Liver (tissue), 8 donors: ENCODE measurements at regions not wholly inside any gene's neighbourhood (a gene's known extent, or its start where the extent isn't known, plus 50 kb on each side); places are given as distances from the start of the nearest gene placed in this dataset.

Experiments
- DNase-seq: peaks from one replicate; pipeline ENCODE4 v3.0.0-alpha.2; 2017; ENCODE audit warnings: low spot score
- H3K27ac ChIP-seq, 2 donors: one replicate each; pipeline ENCODE4 v1.7.0; 2013; ENCODE audit warnings: inconsistent platforms in 2 of 2, low read length in 2 of 2, control low read depth in 1 of 2, low read depth in 1 of 2, mild to moderate bottlenecking in 1 of 2
- H3K27me3 ChIP-seq, 4 donors: one replicate each; pipeline versions ENCODE4 v1.6.1 to v1.7.0; 2013; ENCODE audit warnings: low read length in 3 of 4, inconsistent platforms in 1 of 4, mild to moderate bottlenecking in 1 of 4, moderate library complexity in 1 of 4; ENCODE audit not compliant: control insufficient read depth in 4 of 4, insufficient read depth in 4 of 4
- H3K36me3 ChIP-seq, 4 donors: one replicate each; pipeline versions ENCODE4 v1.6.1 to v1.7.0; 2013; ENCODE audit warnings: low read length in 3 of 4, mild to moderate bottlenecking in 3 of 4, low read depth in 1 of 4, moderate library complexity in 1 of 4; ENCODE audit not compliant: control insufficient read depth in 4 of 4, insufficient read depth in 3 of 4
- H3K4me1 ChIP-seq, 4 donors: one replicate each; pipeline versions ENCODE4 v1.6.1 to v1.7.0; 2013; ENCODE audit warnings: low read length in 3 of 4, mild to moderate bottlenecking in 3 of 4, moderate library complexity in 1 of 4; ENCODE audit not compliant: control insufficient read depth in 4 of 4, insufficient read depth in 4 of 4
- H3K4me3 ChIP-seq, 3 donors: one replicate each; pipeline versions ENCODE4 v1.6.1 to v1.7.0; 2013; ENCODE audit warnings: low read length in 3 of 3, control low read depth in 1 of 3, low read depth in 1 of 3, mild to moderate bottlenecking in 1 of 3
- H3K9ac ChIP-seq, 2 donors: one replicate each; pipeline ENCODE4 v1.7.0; 2013; ENCODE audit warnings: low read length in 2 of 2, mild to moderate bottlenecking in 2 of 2, moderate library complexity in 2 of 2, control low read depth in 1 of 2, low read depth in 1 of 2
- H3K9me3 ChIP-seq, 4 donors: one replicate each; pipeline versions ENCODE4 v1.6.1 to v1.7.0; 2013; ENCODE audit warnings: low read length in 3 of 4; ENCODE audit not compliant: control insufficient read depth in 4 of 4
- EGR1 ChIP-seq, 2 donors: IDR thresholded peaks; 2 replicates each; pipeline ENCODE4 v1.6.1; 2016 to 2018; ENCODE audit warnings: antibody characterized with exemption in 2 of 2, low read depth in 2 of 2
- FOXA1 ChIP-seq: IDR thresholded peaks from 2 replicates; pipeline ENCODE4 v1.6.1; 2016; ENCODE audit warnings: antibody characterized with exemption
- FOXA2 ChIP-seq: IDR thresholded peaks from 2 replicates; pipeline ENCODE4 v1.6.1; 2016; ENCODE audit warnings: antibody characterized with exemption
- GABPA ChIP-seq, 2 donors: IDR thresholded peaks in 1 of 2; conservative IDR thresholded peaks in 1 of 2; 2 replicates each; pipeline ENCODE4 v1.6.1; 2016; ENCODE audit warnings: antibody characterized with exemption in 2 of 2, mild to moderate bottlenecking in 1 of 2, moderate library complexity in 1 of 2
- HNF4A ChIP-seq, 2 donors: conservative IDR thresholded peaks; 2 replicates each; pipeline ENCODE4 v1.6.1; 2016; ENCODE audit warnings: antibody characterized with exemption in 2 of 2, mild to moderate bottlenecking in 2 of 2
- HNF4G ChIP-seq: IDR thresholded peaks from 2 replicates; pipeline ENCODE4 v1.6.1; 2016; ENCODE audit warnings: antibody characterized with exemption
- NR2F2 ChIP-seq: IDR thresholded peaks from 2 replicates; pipeline ENCODE4 v1.6.1; 2016; ENCODE audit warnings: antibody characterized with exemption
- RXRA ChIP-seq, 2 donors: IDR thresholded peaks; 2 replicates each; pipeline ENCODE4 v1.6.1; 2017 to 2018; ENCODE audit warnings: antibody characterized with exemption in 2 of 2, mild to moderate bottlenecking in 1 of 2
- SP1 ChIP-seq: IDR thresholded peaks from 2 replicates; pipeline ENCODE4 v1.6.1; 2018; ENCODE audit warnings: antibody characterized with exemption, mild to moderate bottlenecking
- TAF1 ChIP-seq: conservative IDR thresholded peaks from 2 replicates; pipeline ENCODE4 v1.6.1; 2016; ENCODE audit warnings: antibody characterized with exemption, mild to moderate bottlenecking
- YY1 ChIP-seq: IDR thresholded peaks from 2 replicates; pipeline ENCODE4 v1.6.1; 2016; ENCODE audit warnings: antibody characterized with exemption, mild to moderate bottlenecking
- WGBS: extraction: QIAGEN DNeasy Blood & Tissue Kit; methylation state at CpG from one replicate; pipeline ENCODE4 v1.1.7; 2013; 5-methylcytosine and 5-hydroxymethylcytosine counted together
- TF ChIP-seq, protein P1 (sequence below): IDR thresholded peaks from 2 replicates; pipeline ENCODE4 v1.6.1; 2016; ENCODE audit warnings: antibody characterized with exemption
- TF ChIP-seq, protein P2 (sequence below): fragments of 150-350 bp; IDR thresholded peaks from 2 replicates; pipeline ENCODE4 v1.5.1; 2017; ENCODE audit warnings: improper control_type of control experiment, low read depth, low read length; ENCODE audit not compliant: missing input control
- TF ChIP-seq, protein P3 (sequence below): IDR thresholded peaks from 2 replicates; pipeline ENCODE4 v1.6.1; 2016; ENCODE audit warnings: antibody characterized with exemption, mild to moderate bottlenecking
- donor health status: healthy.
- donor health status: healthy.
- donor health status: healthy.
- donor health status: healthy.
- donor health status: healthy.

DNA sequence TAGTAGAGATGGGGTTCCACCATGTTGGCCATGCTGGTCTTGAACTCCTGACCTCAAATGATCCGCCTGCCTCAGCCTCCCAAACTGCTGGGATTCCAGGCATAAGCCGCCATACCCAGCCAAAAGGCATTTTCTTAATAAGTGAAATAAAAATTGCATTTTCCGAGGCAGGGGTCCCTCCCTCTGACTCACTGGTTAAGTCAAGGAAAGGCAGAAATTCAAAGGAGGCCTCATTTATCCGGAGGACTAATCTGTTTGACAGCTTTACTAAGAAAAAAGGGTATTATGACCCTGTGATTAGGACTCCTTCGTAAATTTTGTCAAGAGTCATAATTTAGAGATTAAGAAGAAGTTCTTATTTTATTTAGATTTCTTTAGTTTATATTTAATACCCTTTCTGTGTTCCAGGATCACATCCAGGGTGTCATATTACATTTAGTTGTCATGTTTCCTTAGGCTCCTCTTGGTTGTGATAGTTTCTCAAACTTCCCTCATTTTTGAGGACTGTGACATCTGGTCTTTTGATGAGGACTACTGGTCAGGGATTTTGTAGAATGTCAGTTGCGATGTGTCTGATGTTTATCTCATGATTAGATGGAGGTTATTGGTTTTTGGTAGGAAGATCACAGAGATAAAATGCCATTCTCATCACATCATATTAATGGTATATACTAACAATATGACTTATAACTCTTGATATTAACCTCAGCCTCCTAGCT lies 753.7 kb upstream of the AMOT start:
- no peaks in the 10 kb centered on the region for H3K9me3 ChIP-seq
- TF ChIP-seq TAF1, result no peak
- no peak for TF ChIP-seq EGR1 (IDR thresholded peaks at IDR 0.05; ENCODE audit: low read depth in 2 of 2)
- no peak for TF ChIP-seq NR2F2
- no peak for TF ChIP-seq FOXA2
- TF ChIP-seq FOXA1, result no peak
- TF ChIP-seq GABPA (IDR thresholded peaks at IDR 0.05 in 1 of 2, conservative IDR thresholded peaks at IDR 0.05 in 1 of 2), result no peak
- TF ChIP-seq, protein P1, sequence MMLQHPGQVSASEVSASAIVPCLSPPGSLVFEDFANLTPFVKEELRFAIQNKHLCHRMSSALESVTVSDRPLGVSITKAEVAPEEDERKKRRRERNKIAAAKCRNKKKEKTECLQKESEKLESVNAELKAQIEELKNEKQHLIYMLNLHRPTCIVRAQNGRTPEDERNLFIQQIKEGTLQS, result no peak
- no peak for TF ChIP-seq SP1
- TF ChIP-seq, protein P2, sequence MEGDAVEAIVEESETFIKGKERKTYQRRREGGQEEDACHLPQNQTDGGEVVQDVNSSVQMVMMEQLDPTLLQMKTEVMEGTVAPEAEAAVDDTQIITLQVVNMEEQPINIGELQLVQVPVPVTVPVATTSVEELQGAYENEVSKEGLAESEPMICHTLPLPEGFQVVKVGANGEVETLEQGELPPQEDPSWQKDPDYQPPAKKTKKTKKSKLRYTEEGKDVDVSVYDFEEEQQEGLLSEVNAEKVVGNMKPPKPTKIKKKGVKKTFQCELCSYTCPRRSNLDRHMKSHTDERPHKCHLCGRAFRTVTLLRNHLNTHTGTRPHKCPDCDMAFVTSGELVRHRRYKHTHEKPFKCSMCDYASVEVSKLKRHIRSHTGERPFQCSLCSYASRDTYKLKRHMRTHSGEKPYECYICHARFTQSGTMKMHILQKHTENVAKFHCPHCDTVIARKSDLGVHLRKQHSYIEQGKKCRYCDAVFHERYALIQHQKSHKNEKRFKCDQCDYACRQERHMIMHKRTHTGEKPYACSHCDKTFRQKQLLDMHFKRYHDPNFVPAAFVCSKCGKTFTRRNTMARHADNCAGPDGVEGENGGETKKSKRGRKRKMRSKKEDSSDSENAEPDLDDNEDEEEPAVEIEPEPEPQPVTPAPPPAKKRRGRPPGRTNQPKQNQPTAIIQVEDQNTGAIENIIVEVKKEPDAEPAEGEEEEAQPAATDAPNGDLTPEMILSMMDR, result no peak
- no peak for TF ChIP-seq RXRA (IDR thresholded peaks at IDR 0.05)
- TF ChIP-seq, protein P3, sequence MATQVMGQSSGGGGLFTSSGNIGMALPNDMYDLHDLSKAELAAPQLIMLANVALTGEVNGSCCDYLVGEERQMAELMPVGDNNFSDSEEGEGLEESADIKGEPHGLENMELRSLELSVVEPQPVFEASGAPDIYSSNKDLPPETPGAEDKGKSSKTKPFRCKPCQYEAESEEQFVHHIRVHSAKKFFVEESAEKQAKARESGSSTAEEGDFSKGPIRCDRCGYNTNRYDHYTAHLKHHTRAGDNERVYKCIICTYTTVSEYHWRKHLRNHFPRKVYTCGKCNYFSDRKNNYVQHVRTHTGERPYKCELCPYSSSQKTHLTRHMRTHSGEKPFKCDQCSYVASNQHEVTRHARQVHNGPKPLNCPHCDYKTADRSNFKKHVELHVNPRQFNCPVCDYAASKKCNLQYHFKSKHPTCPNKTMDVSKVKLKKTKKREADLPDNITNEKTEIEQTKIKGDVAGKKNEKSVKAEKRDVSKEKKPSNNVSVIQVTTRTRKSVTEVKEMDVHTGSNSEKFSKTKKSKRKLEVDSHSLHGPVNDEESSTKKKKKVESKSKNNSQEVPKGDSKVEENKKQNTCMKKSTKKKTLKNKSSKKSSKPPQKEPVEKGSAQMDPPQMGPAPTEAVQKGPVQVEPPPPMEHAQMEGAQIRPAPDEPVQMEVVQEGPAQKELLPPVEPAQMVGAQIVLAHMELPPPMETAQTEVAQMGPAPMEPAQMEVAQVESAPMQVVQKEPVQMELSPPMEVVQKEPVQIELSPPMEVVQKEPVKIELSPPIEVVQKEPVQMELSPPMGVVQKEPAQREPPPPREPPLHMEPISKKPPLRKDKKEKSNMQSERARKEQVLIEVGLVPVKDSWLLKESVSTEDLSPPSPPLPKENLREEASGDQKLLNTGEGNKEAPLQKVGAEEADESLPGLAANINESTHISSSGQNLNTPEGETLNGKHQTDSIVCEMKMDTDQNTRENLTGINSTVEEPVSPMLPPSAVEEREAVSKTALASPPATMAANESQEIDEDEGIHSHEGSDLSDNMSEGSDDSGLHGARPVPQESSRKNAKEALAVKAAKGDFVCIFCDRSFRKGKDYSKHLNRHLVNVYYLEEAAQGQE, result no peak
- no peak for TF ChIP-seq HNF4G
- no peak for TF ChIP-seq YY1
- no peak overlapping the region for H3K27ac ChIP-seq
- H3K36me3 ChIP-seq, result no peaks in the 10 kb centered on the region
- DNase-seq, result no peak
- H3K4me3 ChIP-seq, result no peak overlapping the region
- H3K27me3 ChIP-seq, result no peaks in the 10 kb centered on the region
- no peak overlapping the region for H3K9ac ChIP-seq
- 83% methylated on average over 6 of the region's 6 CpGs for WGBS
- H3K4me1 ChIP-seq, result no peaks in the 10 kb centered on the region

DNA sequence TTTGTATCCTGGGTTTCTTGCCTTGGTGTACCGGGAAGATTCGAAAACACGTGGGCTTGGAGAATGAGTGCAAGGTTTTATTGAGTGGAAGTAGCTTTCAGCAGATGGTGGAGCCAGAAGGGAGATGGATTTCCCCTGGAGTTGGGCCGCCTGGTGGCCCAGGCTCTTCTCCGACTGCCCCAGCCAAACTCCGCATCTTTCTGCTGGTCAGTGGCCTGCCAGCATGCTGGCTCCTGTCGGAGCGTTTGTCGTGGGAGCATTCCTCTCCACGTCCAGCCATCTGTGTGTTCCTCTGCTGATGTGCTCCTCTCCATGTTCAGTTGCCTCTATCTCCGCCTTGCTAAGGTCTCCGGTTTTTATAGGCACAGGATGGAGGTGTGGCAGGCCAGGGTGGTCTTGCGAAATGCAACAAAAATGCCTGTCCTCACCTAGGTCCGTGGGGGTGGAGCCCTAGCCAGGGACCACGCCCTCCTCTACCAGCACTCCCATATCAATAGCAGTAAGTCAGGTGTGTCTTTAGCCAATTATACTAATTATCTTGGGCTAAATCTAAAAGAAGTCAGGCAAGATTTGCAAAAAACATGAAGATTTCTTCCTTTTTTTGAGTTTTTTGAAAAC lies 745.8 kb upstream of the AMOT start:
- Histone ChIP-seq H3K36me3 (no peaks in the 10 kb centered on the region), H3K9ac (no peak overlapping the region), H3K4me1 (no peaks in the 10 kb centered on the region), H3K4me3 (no peak overlapping the region), H3K9me3 (peaks cover 0 to 6% (median 0%) of the 10 kb centered on the region in 4 donors), H3K27me3 (no peaks in the 10 kb centered on the region), H3K27ac (no peak overlapping the region)
- TF ChIP-seq, protein P3, result no peak
- TF ChIP-seq YY1, result no peak
- no peak for TF ChIP-seq HNF4G
- TF ChIP-seq, protein P2, result no peak
- TF ChIP-seq HNF4A (conservative IDR thresholded peaks at IDR 0.05), result no peak
- DNase-seq, result no peak
- 81% methylated on average over 15 of the region's 15 CpGs for WGBS
